Epithelial cell of esophagus (primary cell): ENCODE measurements at regions not wholly inside any gene's neighbourhood (a gene's known extent, or its start where the extent isn't known, plus 50 kb on each side); places are given as distances from the start of the nearest gene placed in this dataset.

ENCODE experiments used
- DNase-seq: peaks from one replicate; pipeline ENCODE4 v3.0.0; 2010; ENCODE audit warnings: low read depth
- H3K4me3 ChIP-seq: 2 replicates; pipeline ENCODE4 v1.5.1; 2011; ENCODE audit warnings: mild to moderate bottlenecking, low read length, control low read depth
- TF ChIP-seq, protein P1 (sequence below): IDR thresholded peaks from 2 replicates; pipeline ENCODE4 v1.5.1; 2011; ENCODE audit warnings: low read depth, mild to moderate bottlenecking, low read length, control low read depth, inconsistent platforms; ENCODE audit not compliant: insufficient read depth; ENCODE audit errors: missing control alignments

DNA sequence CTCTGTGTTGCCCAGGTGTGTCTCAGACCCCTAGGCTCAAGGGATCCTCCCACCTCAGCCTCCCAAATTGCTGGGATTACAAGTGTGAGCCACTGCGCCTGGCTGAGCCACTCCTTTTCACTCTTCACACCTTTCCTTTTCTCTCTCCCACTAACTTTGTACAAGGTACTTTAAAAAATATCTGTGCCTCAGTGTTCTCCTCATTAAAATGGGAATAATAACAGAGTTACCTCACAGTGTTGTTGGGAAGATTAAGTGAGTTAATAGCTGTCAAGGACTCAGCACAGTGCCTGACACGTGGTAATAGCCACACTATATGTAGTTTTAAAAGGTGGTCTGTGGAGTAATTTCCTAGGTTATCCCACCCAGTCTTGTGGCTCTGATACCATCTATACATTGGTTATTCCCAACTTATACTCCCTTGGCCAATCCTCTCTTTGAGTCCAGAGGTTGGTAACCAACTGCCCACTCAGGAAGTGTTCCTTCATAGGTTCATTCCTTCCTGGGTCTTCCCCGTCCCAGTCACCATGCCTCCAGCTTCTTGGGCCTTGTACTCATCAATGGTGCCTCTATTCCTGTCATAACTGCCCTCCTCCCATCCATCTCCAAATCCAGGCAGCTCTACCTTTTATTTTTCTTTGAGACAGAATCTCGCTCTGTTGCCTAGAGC is 78.6 kb upstream of the NAA20 start:
- TF ChIP-seq, protein P1, sequence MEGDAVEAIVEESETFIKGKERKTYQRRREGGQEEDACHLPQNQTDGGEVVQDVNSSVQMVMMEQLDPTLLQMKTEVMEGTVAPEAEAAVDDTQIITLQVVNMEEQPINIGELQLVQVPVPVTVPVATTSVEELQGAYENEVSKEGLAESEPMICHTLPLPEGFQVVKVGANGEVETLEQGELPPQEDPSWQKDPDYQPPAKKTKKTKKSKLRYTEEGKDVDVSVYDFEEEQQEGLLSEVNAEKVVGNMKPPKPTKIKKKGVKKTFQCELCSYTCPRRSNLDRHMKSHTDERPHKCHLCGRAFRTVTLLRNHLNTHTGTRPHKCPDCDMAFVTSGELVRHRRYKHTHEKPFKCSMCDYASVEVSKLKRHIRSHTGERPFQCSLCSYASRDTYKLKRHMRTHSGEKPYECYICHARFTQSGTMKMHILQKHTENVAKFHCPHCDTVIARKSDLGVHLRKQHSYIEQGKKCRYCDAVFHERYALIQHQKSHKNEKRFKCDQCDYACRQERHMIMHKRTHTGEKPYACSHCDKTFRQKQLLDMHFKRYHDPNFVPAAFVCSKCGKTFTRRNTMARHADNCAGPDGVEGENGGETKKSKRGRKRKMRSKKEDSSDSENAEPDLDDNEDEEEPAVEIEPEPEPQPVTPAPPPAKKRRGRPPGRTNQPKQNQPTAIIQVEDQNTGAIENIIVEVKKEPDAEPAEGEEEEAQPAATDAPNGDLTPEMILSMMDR: no peak
- DNase-seq: no peak
- no peak overlapping the region for H3K4me3 ChIP-seq

DNA sequence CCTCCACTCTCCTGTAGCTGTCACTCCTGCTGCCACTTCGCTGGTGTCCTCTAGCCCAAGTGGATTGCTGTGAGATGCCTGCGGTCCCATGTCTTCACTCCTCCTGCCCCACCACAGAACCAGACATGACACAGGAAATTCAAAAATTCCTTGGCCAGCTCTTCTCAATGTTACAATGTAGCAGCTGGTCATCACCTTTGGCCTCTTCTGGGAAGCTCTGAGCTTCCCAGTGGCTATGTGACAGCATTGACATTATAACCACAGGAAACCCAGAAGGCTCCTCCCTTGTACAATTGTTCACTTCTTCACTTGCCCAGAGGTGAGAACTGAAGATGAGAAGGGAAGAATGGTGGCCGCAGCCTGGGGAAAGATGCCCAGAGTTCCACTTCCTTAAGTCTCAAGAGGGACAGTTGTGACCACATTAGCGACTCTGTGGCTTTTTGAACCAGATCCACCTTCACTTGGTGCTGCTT is 76.1 kb upstream of the NAA20 start:
- no peak for DNase-seq
- TF ChIP-seq, protein P1: no peak
- H3K4me3 ChIP-seq: no peak overlapping the region

DNA sequence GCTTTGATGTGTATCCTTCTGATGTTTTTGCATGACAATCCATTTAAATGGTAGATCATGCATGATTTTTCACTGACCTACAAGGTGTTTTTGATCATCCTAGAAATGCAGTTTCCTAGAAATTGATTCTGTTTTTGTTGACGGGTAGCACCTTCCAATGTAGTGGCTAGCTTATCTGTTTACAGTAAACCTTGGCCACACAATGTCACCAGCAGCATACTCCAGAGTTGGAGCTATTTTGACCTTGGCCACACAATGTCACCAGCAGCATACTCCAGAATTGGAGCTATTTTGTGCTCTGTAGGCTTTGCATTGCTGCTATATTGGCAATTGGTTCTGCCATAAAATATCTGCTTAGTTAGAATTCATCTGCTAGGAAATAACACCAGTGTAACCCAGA is 74.6 kb upstream of the NAA20 start:
- no peak for DNase-seq

DNA sequence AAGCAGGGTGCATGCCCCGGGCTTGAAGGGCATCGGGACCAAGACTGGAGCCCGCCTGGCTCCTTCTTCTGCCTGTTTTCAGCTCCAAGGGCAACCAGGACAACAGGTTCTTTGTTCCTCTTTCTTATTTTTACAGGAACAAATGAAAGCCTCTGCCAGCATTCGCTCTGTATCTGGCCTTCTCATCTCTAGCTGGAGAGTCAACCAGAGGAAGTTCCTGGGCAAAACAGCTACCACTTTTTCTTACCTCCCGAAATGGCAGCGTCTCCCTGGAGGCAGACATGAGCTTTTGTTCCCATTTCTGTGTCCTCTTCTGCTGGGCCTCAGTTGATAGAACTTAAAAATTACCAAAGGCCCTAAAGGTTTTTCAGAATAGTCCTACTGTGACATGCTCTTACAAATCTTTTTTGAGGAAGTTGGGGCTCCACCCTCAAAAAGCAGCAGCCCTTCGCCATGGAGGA is 74.1 kb upstream of the NAA20 start:
- H3K4me3 ChIP-seq: no peak overlapping the region
- TF ChIP-seq, protein P1: no peak
- no peak for DNase-seq

More for the DNA sequence above, 74.6 kb upstream of the NAA20 start:
- TF ChIP-seq, protein P1: no peak
- no peak overlapping the region for H3K4me3 ChIP-seq

DNA sequence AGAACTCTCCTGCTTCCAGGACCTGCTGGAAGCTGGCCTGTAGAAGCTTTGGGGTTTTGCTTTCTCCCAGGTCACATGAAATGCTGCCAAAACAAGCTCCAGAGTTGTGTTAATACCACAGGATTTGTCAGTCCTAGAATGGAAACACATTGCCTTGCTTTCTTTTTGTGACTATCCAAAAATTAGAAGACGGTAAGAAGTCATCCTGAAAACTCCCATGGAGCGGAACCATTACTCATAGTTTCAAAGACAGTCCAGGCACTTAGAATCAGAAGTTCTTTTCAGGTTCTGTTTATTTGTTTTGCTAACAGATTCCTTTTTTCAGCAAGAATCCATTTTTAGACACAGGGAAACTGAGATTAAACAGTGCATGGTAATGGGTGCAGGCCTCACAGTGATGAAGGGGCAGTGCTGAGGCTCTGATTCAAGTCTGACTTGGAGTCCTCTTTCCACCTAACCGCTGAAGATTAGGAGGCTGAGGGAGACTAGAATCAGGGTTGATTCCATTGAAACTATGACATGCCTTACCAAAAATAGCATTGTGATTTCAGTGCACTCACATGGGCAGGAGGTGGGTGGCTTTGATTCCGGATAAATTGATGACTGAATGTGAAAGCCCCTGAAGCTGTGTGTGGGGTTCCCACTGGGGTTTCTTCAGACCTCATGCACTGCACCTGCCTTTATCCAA is 72.2 kb upstream of the NAA20 start:
- DNase-seq: no peak
- TF ChIP-seq, protein P1: no peak
- H3K4me3 ChIP-seq: no peak overlapping the region

DNA sequence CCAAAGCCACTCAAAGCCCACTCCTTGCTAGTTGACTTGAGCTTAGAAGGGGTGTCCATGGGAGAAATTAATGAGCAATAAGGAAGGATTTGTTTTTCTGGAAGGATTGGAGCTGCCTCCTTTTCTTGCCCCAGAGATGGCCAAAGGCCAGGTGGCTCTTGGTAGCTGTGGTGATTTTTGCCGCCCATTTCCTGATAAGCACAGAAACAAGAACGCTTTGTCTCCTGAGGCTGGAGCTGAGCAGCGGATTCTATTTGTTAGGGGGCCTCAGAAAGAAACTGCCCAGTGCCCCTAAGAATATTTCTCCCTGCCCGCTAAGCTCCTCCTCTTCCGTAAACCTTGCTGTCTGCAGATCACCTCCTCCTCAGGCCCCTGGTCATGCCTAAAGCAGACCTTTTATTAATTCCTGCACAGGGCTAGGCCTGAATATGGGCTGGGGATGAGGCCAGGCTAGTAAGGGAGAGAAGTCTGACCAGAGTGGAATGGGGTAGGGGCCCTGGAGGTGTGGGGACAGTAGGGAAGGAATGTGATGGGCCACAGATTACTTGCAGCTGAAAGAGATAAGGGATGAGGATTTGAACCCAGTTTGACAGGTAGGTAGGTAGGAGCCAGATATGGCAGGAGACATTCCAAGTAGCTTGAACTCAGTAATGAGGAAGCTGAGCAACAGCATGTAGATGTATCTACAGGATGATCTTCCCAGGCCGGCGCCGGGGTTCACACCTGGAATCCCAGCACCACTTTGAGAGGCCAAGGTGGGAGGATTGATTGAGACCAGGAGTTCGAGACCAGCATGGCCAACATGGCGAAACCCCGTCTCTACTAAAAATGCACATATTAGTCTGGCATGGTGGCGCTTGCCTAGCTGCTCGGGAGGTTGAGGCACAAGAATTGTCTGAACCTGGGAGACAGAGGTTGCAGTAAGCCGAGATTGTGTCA is 71.2 kb upstream of the NAA20 start:
- no peak overlapping the region for H3K4me3 ChIP-seq
- DNase-seq: no peak
- TF ChIP-seq, protein P1: no peak
